ENCODE measurements at regions not wholly inside any gene's neighbourhood (a gene's known extent, or its start where the extent isn't known, plus 50 kb on each side); places are given as distances from the start of the nearest gene placed in this dataset.
"Not testable (repeated sequence)": the region's sequence is repeated elsewhere in the genome, so short reads cannot be mapped to it uniquely, and the experiment has no call there.

DNA sequence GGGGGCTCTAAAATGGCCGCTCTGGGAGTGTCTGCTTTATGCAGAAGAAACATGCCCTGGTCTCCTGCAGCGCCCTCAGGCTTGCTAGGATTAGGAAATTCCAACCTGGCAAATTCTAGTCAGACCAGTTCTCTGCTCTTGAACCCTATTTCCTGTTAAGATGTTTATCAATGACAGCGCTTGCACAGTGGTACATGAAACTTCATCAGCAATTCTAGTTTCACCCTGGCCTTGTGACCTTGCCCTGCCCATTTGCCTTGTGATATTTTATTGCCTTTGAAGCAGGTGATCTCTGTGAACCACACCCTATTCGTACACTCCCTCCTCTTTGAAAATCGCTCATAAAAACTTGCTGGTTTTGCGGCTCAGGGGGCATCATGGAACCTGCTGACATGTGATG lies 1184.0 kb downstream of the JRKL start:
- TF ChIP-seq, protein P1, sequence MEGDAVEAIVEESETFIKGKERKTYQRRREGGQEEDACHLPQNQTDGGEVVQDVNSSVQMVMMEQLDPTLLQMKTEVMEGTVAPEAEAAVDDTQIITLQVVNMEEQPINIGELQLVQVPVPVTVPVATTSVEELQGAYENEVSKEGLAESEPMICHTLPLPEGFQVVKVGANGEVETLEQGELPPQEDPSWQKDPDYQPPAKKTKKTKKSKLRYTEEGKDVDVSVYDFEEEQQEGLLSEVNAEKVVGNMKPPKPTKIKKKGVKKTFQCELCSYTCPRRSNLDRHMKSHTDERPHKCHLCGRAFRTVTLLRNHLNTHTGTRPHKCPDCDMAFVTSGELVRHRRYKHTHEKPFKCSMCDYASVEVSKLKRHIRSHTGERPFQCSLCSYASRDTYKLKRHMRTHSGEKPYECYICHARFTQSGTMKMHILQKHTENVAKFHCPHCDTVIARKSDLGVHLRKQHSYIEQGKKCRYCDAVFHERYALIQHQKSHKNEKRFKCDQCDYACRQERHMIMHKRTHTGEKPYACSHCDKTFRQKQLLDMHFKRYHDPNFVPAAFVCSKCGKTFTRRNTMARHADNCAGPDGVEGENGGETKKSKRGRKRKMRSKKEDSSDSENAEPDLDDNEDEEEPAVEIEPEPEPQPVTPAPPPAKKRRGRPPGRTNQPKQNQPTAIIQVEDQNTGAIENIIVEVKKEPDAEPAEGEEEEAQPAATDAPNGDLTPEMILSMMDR (IDR thresholded peaks at IDR 0.05; ENCODE audit: insufficient read depth, low read length, poor library complexity, severe bottlenecking), result not testable (repeated sequence)
- TF ChIP-seq EZH2phosphoT487 (conservative IDR thresholded peaks at IDR 0.05; ENCODE audit: low read length), result not testable (repeated sequence)
